H9 (cell line): ENCODE measurements at regions not wholly inside any gene's neighbourhood (a gene's known extent, or its start where the extent isn't known, plus 50 kb on each side); places are given as distances from the start of the nearest gene placed in this dataset.

Source experiments
- DNase-seq: peaks from one replicate; pipeline ENCODE4 v3.0.0-alpha.2; 2017
- H2AFZ ChIP-seq: one replicate; pipeline ENCODE4 v1.6.1; 2013; ENCODE audit warnings: mild to moderate bottlenecking, low read length, control low read depth, moderate library complexity
- H2AK5ac ChIP-seq: 2 replicates; pipeline ENCODE4 v1.6.1; 2013; ENCODE audit warnings: low read length, control low read depth, mixed read lengths; ENCODE audit not compliant: insufficient read length
- H2BK120ac ChIP-seq: one replicate; pipeline ENCODE4 v1.6.1; 2013; ENCODE audit warnings: low read depth, mild to moderate bottlenecking, low read length, control low read depth, inconsistent platforms; ENCODE audit not compliant: poor library complexity, severe bottlenecking
- H2BK12ac ChIP-seq: 2 replicates; pipeline ENCODE4 v1.6.1; 2013; ENCODE audit warnings: low read length, control low read depth, mixed read lengths, low read depth; ENCODE audit not compliant: insufficient read length
- H2BK15ac ChIP-seq: 2 replicates; pipeline ENCODE4 v1.6.1; 2013; ENCODE audit warnings: low read depth, low read length, control low read depth
- H2BK20ac ChIP-seq: one replicate; pipeline ENCODE4 v1.6.1; 2013; ENCODE audit warnings: low read depth, mild to moderate bottlenecking, low read length, control low read depth, inconsistent platforms; ENCODE audit not compliant: poor library complexity, severe bottlenecking
- H2BK5ac ChIP-seq: 2 replicates; pipeline ENCODE4 v1.6.1; 2013; ENCODE audit warnings: low read length, control low read depth, mixed read lengths; ENCODE audit not compliant: insufficient read length
- H3K14ac ChIP-seq: 2 replicates; pipeline ENCODE4 v1.6.1; 2013; ENCODE audit warnings: low read length, control low read depth; ENCODE audit not compliant: insufficient read depth
- H3K18ac ChIP-seq: 2 replicates; pipeline ENCODE4 v1.6.1; 2013; ENCODE audit warnings: low read depth, mild to moderate bottlenecking, mixed read lengths, low read length, control low read depth; ENCODE audit not compliant: insufficient read length
- H3K23ac ChIP-seq: 2 replicates; pipeline ENCODE4 v1.6.1; 2013; ENCODE audit warnings: low read length, control low read depth, mixed read lengths, low read depth; ENCODE audit not compliant: insufficient read length
- H3K23me2 ChIP-seq: 2 replicates; pipeline ENCODE4 v1.6.1; 2013; ENCODE audit warnings: low read depth, mild to moderate bottlenecking, mixed read lengths, low read length, control low read depth; ENCODE audit not compliant: insufficient read length, poor library complexity, severe bottlenecking
- H3K27ac ChIP-seq: 2 replicates; pipeline ENCODE4 v1.5.1; 2013; ENCODE audit warnings: low read length, control low read depth, mixed read lengths, low read depth; ENCODE audit not compliant: insufficient read length
- H3K27me3 ChIP-seq: 2 replicates; pipeline ENCODE4 v1.6.1; 2013; ENCODE audit warnings: low read length, control low read depth, inconsistent platforms; ENCODE audit not compliant: insufficient read depth
- H3K4ac ChIP-seq: 2 replicates; pipeline ENCODE4 v1.6.1; 2013; ENCODE audit warnings: low read depth, mild to moderate bottlenecking, control low read depth, inconsistent platforms, low read length, moderate library complexity
- H3K4me1 ChIP-seq: 2 replicates; pipeline ENCODE4 v1.6.1; 2013; ENCODE audit warnings: low read length, control low read depth, inconsistent platforms; ENCODE audit not compliant: insufficient read depth
- H3K4me2 ChIP-seq: 2 replicates; pipeline ENCODE4 v1.6.1; 2013; ENCODE audit warnings: low read length, control low read depth, mixed read lengths; ENCODE audit not compliant: insufficient read length, insufficient read depth
- H3K56ac ChIP-seq: 2 replicates; pipeline ENCODE4 v1.6.1; 2013; ENCODE audit warnings: low read depth, mild to moderate bottlenecking, mixed read lengths, low read length, control low read depth; ENCODE audit not compliant: insufficient read length
- H3K79me1 ChIP-seq: 2 replicates; pipeline ENCODE4 v1.6.1; 2013; ENCODE audit warnings: low read depth, mild to moderate bottlenecking, moderate library complexity, low read length, control low read depth, inconsistent platforms; ENCODE audit not compliant: insufficient read depth, poor library complexity, severe bottlenecking
- H3K79me2 ChIP-seq: 2 replicates; pipeline ENCODE4 v1.6.1; 2013; ENCODE audit warnings: low read length, control low read depth, inconsistent platforms; ENCODE audit not compliant: insufficient read depth
- H3K9ac ChIP-seq: 2 replicates; pipeline ENCODE4 v1.6.1; 2013; ENCODE audit warnings: low read length, control low read depth, mixed read lengths; ENCODE audit not compliant: insufficient read length; ENCODE audit errors: extremely low read depth
- H3K9me3 ChIP-seq: one replicate; pipeline ENCODE4 v1.6.1; 2013; ENCODE audit warnings: low read depth, low read length, inconsistent platforms; ENCODE audit not compliant: control insufficient read depth
- H3T11ph ChIP-seq: one replicate; pipeline ENCODE4 v1.6.1; 2013; ENCODE audit warnings: mild to moderate bottlenecking, low read length, control low read depth, inconsistent platforms
- H4K20me1 ChIP-seq: one replicate; pipeline ENCODE4 v1.6.1; 2013; ENCODE audit not compliant: control insufficient read depth, insufficient read length, insufficient read depth
- H4K5ac ChIP-seq: 2 replicates; pipeline ENCODE4 v1.6.1; 2013; ENCODE audit warnings: low read depth, mild to moderate bottlenecking, mixed read lengths, low read length, control low read depth; ENCODE audit not compliant: insufficient read length
- H4K8ac ChIP-seq: replicated peaks from 2 replicates; pipeline ENCODE4 v1.6.1; 2013; ENCODE audit warnings: low read length, control low read depth, mixed read lengths, low read depth; ENCODE audit not compliant: insufficient read length
- H4K91ac ChIP-seq: 2 replicates; pipeline ENCODE4 v1.6.1; 2013; ENCODE audit warnings: low read depth, mild to moderate bottlenecking, moderate library complexity, mixed read lengths, low read length, control low read depth; ENCODE audit not compliant: insufficient read length
- H3K27ac Mint-ChIP-seq, 3 experiments: 2 replicates in 2 of 3; 3 replicates in 1 of 3; pipeline ENCODE4 v1.8.0; 2020 to 2021; ENCODE audit warnings: mixed read lengths in 3 of 3, mild to moderate bottlenecking in 1 of 3, moderate library complexity in 1 of 3
- H3K27me3 Mint-ChIP-seq: 2 replicates; pipeline ENCODE4 v1.8.0; 2021; ENCODE audit warnings: low read depth, mild to moderate bottlenecking, moderate library complexity, mixed read lengths
- H3K36me3 Mint-ChIP-seq, 3 experiments: 2 replicates in 2 of 3; 3 replicates in 1 of 3; pipeline ENCODE4 v1.8.0; 2020 to 2021; ENCODE audit warnings: low read depth in 3 of 3, mixed read lengths in 3 of 3; ENCODE audit not compliant: insufficient read depth in 1 of 3
- H3K4me1 Mint-ChIP-seq, 2 experiments: 2 replicates each; pipeline ENCODE4 v1.8.0; 2020; ENCODE audit warnings: mixed read lengths in 2 of 2
- H3K4me3 Mint-ChIP-seq, 2 experiments: 2 replicates in 1 of 2; 3 replicates in 1 of 2; pipeline ENCODE4 v1.8.0; 2020 to 2021; ENCODE audit warnings: mild to moderate bottlenecking in 2 of 2, mixed read lengths in 2 of 2, moderate library complexity in 1 of 2
- H3K9me3 Mint-ChIP-seq, 2 experiments: 2 replicates in 1 of 2; 3 replicates in 1 of 2; pipeline ENCODE4 v1.8.0; 2020; ENCODE audit warnings: mild to moderate bottlenecking in 2 of 2, mixed read lengths in 2 of 2, moderate library complexity in 1 of 2
- CTCF ChIP-seq: fragments of 200-600 bp; sonication (generic); conservative IDR thresholded peaks from 3 replicates; pipeline ENCODE4 v1.8.0; 2021; ENCODE audit warnings: antibody characterized with exemption, mild to moderate bottlenecking
- WGBS: extraction: QIAGEN DNeasy Blood & Tissue Kit; methylation state at CpG from one replicate; pipeline ENCODE4 v1.1.7; 2013; ENCODE audit warnings: missing lambda C conversion rate, low lambda C conversion rate, mixed read lengths; ENCODE audit not compliant: insufficient read length; ENCODE audit errors: extremely low coverage; 5-methylcytosine and 5-hydroxymethylcytosine counted together

- Histone ChIP-seq H3K27ac (no peak overlapping the region), H2BK15ac (no peak overlapping the region), H2BK12ac (no peak overlapping the region), H2BK5ac (no peak overlapping the region), H4K91ac (no peak overlapping the region), H3K18ac (no peak overlapping the region), H3K27me3 (no peaks in the 10 kb centered on the region), H3K9me3 (no peaks in the 10 kb centered on the region), H3K4me1 (no peaks in the 10 kb centered on the region), H3K4me2 (no peak overlapping the region), H3K14ac (no peak overlapping the region), H2AK5ac (no peak overlapping the region), H3T11ph (no peak overlapping the region), H3K4ac (no peak overlapping the region), H3K23me2 (no peaks in the 10 kb centered on the region), H4K20me1 (no peaks in the 10 kb centered on the region), H3K23ac (no peak overlapping the region), H2BK20ac (no peak overlapping the region), H4K8ac (no peak overlapping the region), H4K5ac (no peak overlapping the region), H3K9ac (no peak overlapping the region), H3K79me1 (no peaks in the 10 kb centered on the region), H3K79me2 (no peaks in the 10 kb centered on the region), H3K56ac (no peak overlapping the region), H2AFZ (no peak overlapping the region), H2BK120ac (no peak overlapping the region)
- DNase-seq = no peak
- 0 out of 4 replicates have a peak, but pooled peaks cover 0 to 1% of the 10 kb centered on the region in 2 experiments for H3K4me1 Mint-ChIP-seq
- H3K9me3 Mint-ChIP-seq = no peaks in the 10 kb centered on the region
- no peak overlapping the region for H3K4me3 Mint-ChIP-seq
- no CpG with 5 or more reads among the region's 2 CpGs for WGBS
- TF ChIP-seq CTCF = no peak
- H3K36me3 Mint-ChIP-seq = no peaks in the 10 kb centered on the region
- no peaks in the 10 kb centered on the region for H3K27me3 Mint-ChIP-seq
- no peak overlapping the region for H3K27ac Mint-ChIP-seq
Measured at GRCh38 chr6:98203170-98203806, 631.1 kb upstream of the POU3F2 start.
